ENCODE measurements at regions not wholly inside any gene's neighbourhood (a gene's known extent, or its start where the extent isn't known, plus 50 kb on each side); places are given as distances from the start of the nearest gene placed in this dataset.

GRCh38 chr3:157840564-157840963 lies 265.7 kb downstream of the SHOX2 start:
- no peak for ATAC-seq
- TF ChIP-seq POLR2A (IDR thresholded peaks at IDR 0.05) (no peak), EP300 (IDR thresholded peaks at IDR 0.05) (no peak), POLR2AphosphoS5 (IDR thresholded peaks at IDR 0.05) (no peak), CTCF (IDR thresholded peaks at IDR 0.05) (no peak)
- H3K36me3 ChIP-seq = no peaks in the 10 kb centered on the region
- no peaks in the 10 kb centered on the region for H3K9me3 ChIP-seq
- H3K4me3 ChIP-seq = no peak overlapping the region
- 76 to 83% methylated on average over 2 of the region's 2 CpGs for WGBS, 2 donors (ENCODE audit: low coverage in 1 of 2)
- peaks cover 0 to 15% (median 0%) of the 10 kb centered on the region in 3 donors for H3K4me1 ChIP-seq
- H3K27ac ChIP-seq = no peak overlapping the region
- no peaks in the 10 kb centered on the region for H3K27me3 ChIP-seq

DNA sequence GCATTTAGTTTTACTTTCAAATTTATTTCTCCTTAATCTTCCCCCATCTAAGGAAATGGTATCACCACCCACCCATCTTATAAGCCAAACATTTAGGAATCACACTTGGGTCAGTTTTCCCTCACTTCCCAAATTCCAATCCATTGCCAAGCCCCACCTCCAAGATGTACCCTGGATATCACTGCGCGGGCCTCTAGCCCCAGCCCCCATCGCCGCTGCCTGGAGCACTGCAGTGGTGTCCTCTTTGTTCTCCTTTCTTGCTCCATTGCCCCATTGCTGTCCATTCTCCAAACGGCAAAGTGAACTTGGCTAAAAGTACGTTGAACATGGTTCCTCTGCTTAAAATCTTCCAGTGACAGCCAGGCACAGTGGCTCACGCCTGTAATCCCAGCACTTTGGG lies 267.8 kb downstream of the SHOX2 start:
- no peaks in the 10 kb centered on the region for H3K36me3 ChIP-seq
- H3K4me1 ChIP-seq = peaks cover 0 to 15% (median 0%) of the 10 kb centered on the region in 3 donors
- TF ChIP-seq CTCF (IDR thresholded peaks at IDR 0.05) (no peak), POLR2AphosphoS5 (IDR thresholded peaks at IDR 0.05) (no peak), POLR2A (IDR thresholded peaks at IDR 0.05) (no peak), EP300 (IDR thresholded peaks at IDR 0.05) (no peak)
- H3K27me3 ChIP-seq = no peaks in the 10 kb centered on the region
- 95% methylated on average over 6 of the region's 7 CpGs; no CpG with 5 or more reads in 1 of the 2 donors for WGBS, 2 donors (ENCODE audit: low coverage in 1 of 2)
- no peak for ATAC-seq
- no peaks in the 10 kb centered on the region for H3K9me3 ChIP-seq
- H3K4me3 ChIP-seq = no peak overlapping the region
- H3K27ac ChIP-seq = no peak overlapping the region

DNA sequence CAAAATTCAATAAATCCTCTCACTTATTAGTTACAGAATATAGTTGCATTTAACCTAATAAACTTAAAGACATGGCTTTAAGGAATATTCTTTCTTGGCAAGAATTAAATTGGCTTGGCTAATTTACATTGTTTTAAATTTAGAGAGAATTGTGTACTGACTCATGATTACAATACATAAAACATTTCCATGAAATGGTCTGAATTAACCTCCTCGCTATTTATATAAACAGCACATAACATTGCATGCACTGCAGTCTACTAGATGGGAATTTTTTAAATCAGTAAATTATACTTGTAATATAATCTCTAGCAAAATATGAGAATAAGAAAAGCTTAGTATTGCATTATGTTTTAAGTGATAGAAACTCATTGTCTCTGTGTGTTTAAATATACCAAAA lies 268.9 kb downstream of the SHOX2 start:
- TF ChIP-seq CTCF (IDR thresholded peaks at IDR 0.05) = no peak
- no peak for TF ChIP-seq POLR2A (IDR thresholded peaks at IDR 0.05)
- TF ChIP-seq POLR2AphosphoS5 (IDR thresholded peaks at IDR 0.05) = no peak
- TF ChIP-seq EP300 (IDR thresholded peaks at IDR 0.05) = no peak
- H3K9me3 ChIP-seq = no peaks in the 10 kb centered on the region
- H3K27me3 ChIP-seq = no peaks in the 10 kb centered on the region
- 32 to 56% methylated on average over 1 of the region's 1 CpG for WGBS, 2 donors (ENCODE audit: low coverage in 1 of 2)
- no peak overlapping the region for H3K4me3 ChIP-seq
- H3K4me1 ChIP-seq = peaks cover 0 to 15% (median 0%) of the 10 kb centered on the region in 3 donors
- no peak overlapping the region for H3K27ac ChIP-seq
- no peaks in the 10 kb centered on the region for H3K36me3 ChIP-seq
- ATAC-seq = no peak

- 31 to 47% methylated on average over 3 to 7 of the region's 7 CpGs for WGBS, 2 donors (ENCODE audit: low coverage in 1 of 2)
Observed at GRCh38 chr3:157836022-157836421, 270.2 kb downstream of the SHOX2 start.

More at GRCh38 chr3:157836022-157836421, 270.2 kb downstream of the SHOX2 start:
- H3K4me3 ChIP-seq = no peak overlapping the region
- no peaks in the 10 kb centered on the region for H3K36me3 ChIP-seq
- H3K27ac ChIP-seq = no peak overlapping the region
- ATAC-seq = no peak
- H3K4me1 ChIP-seq = peaks cover 0 to 15% (median 0%) of the 10 kb centered on the region in 3 donors
- TF ChIP-seq POLR2A (IDR thresholded peaks at IDR 0.05) = no peak
- TF ChIP-seq CTCF (IDR thresholded peaks at IDR 0.05) = no peak
- TF ChIP-seq POLR2AphosphoS5 (IDR thresholded peaks at IDR 0.05) = no peak
- TF ChIP-seq EP300 (IDR thresholded peaks at IDR 0.05) = no peak
- H3K27me3 ChIP-seq = no peaks in the 10 kb centered on the region
- no peaks in the 10 kb centered on the region for H3K9me3 ChIP-seq

All from gastroesophageal sphincter (tissue), 4 donors.